H1 (cell line): ENCODE measurements at regions not wholly inside any gene's neighbourhood (a gene's known extent, or its start where the extent isn't known, plus 50 kb on each side); places are given as distances from the start of the nearest gene placed in this dataset.

Experiments
- CTCF ChIA-PET: fragments of 300-600 bp; sonication (Branson Sonifier 250); formaldehyde crosslinking; loops from one replicate; lab custom pipeline; 2021; ENCODE audit not compliant: partially characterized antibody; lab: Charles Lee
- POLR2A ChIA-PET: fragments of 300-600 bp; sonication (Branson Sonifier 250); formaldehyde crosslinking; loops from one replicate; lab custom pipeline; 2021; ENCODE audit warnings: inconsistent platforms; ENCODE audit not compliant: partially characterized antibody; lab: Charles Lee
- DNase-seq, 2 experiments: peaks; one replicate each; pipeline versions ENCODE4 v3.0.0 to v3.0.0-alpha.2; 2010 to 2022; ENCODE audit warnings: low spot score in 2 of 2, low read depth in 1 of 2, mixed read lengths in 1 of 2
- FAIRE-seq: peaks from 2 replicates; lab custom pipeline; 2011; peaks lifted over from hg19 to GRCh38; lab: Jason Lieb, UNC
- H2AFZ ChIP-seq: 2 replicates; pipeline ENCODE4 v1.8.1; 2012; ENCODE audit warnings: low read length, inconsistent platforms
- H2AK5ac ChIP-seq: 2 replicates; pipeline ENCODE4 v1.6.1; 2013; ENCODE audit warnings: low read depth, low read length
- H2BK120ac ChIP-seq: replicated peaks from 2 replicates; pipeline ENCODE3; 2013; ENCODE audit warnings: low read depth, low read length, inconsistent platforms
- H2BK12ac ChIP-seq: 2 replicates; pipeline ENCODE4 v1.6.1; 2013; ENCODE audit warnings: low read depth, low read length
- H2BK15ac ChIP-seq: 2 replicates; pipeline ENCODE4 v1.6.1; 2013; ENCODE audit warnings: low read length
- H2BK20ac ChIP-seq: 2 replicates; pipeline ENCODE4 v1.6.1; 2013; ENCODE audit warnings: low read length
- H2BK5ac ChIP-seq: 2 replicates; pipeline ENCODE4 v1.6.1; 2013; ENCODE audit warnings: low read depth, low read length
- H3K14ac ChIP-seq: 2 replicates; pipeline ENCODE4 v1.6.1; 2013; ENCODE audit warnings: inconsistent platforms; ENCODE audit not compliant: insufficient read length
- H3K18ac ChIP-seq: 2 replicates; pipeline ENCODE4 v1.6.1; 2013; ENCODE audit warnings: low read length; ENCODE audit errors: extremely low read depth
- H3K23ac ChIP-seq: 2 replicates; pipeline ENCODE4 v1.6.1; 2013; ENCODE audit warnings: inconsistent platforms; ENCODE audit not compliant: insufficient read length
- H3K23me2 ChIP-seq: 2 replicates; pipeline ENCODE4 v1.6.1; 2013; ENCODE audit warnings: low read depth, low read length
- H3K27ac ChIP-seq: 2 replicates; pipeline ENCODE4 v1.6.1; 2011; ENCODE audit warnings: low read depth, low read length, inconsistent platforms
- H3K27me3 ChIP-seq, 4 experiments: replicated peaks in 1 of 4; 1 replicate in 1 of 4; 2 replicates in 3 of 4; pipeline versions ENCODE4 v1.6.1 to v1.8.1; 2011 to 2013; ENCODE audit warnings: low read length in 3 of 4, mild to moderate bottlenecking in 3 of 4, inconsistent platforms in 2 of 4, mixed read lengths in 2 of 4, moderate library complexity in 1 of 4; ENCODE audit not compliant: control insufficient read depth in 3 of 4, insufficient read depth in 3 of 4; ENCODE audit errors: extremely low read depth in 1 of 4
- H3K36me3 ChIP-seq, 4 experiments: 2 replicates each; pipeline versions ENCODE4 v1.6.1 to v1.8.1; 2011 to 2013; ENCODE audit warnings: mild to moderate bottlenecking in 4 of 4, low read length in 3 of 4, moderate library complexity in 2 of 4, control low read depth in 1 of 4, inconsistent platforms in 1 of 4; ENCODE audit not compliant: insufficient read depth in 4 of 4, control insufficient read depth in 2 of 4
- H3K4ac ChIP-seq: replicated peaks from 2 replicates; pipeline ENCODE3; 2013; ENCODE audit warnings: low read length, low read depth, mixed read lengths, inconsistent platforms; ENCODE audit not compliant: insufficient read length
- H3K4me1 ChIP-seq, 4 experiments: replicated peaks in 1 of 4; 1 replicate in 1 of 4; 2 replicates in 3 of 4; pipeline versions ENCODE4 v1.6.1 to v1.8.1; 2011 to 2013; ENCODE audit warnings: low read length in 3 of 4, inconsistent platforms in 2 of 4, mixed read lengths in 1 of 4; ENCODE audit not compliant: insufficient read depth in 4 of 4, control insufficient read depth in 3 of 4
- H3K4me2 ChIP-seq, 2 experiments: 2 replicates each; pipeline versions ENCODE4 v1.6.1 to v1.8.1; 2011 to 2013; ENCODE audit warnings: low read depth in 2 of 2, low read length in 2 of 2, control low read depth in 1 of 2, inconsistent platforms in 1 of 2, mild to moderate bottlenecking in 1 of 2; ENCODE audit not compliant: insufficient read depth in 1 of 2
- H3K4me3 ChIP-seq, 4 experiments: fragments of 200-600, 300-600 bp in 1 of 4; sonication (generic), shearing (Covaris generic), sonication (Bioruptor Twin) in 1 of 4; 2 replicates each; pipeline versions ENCODE4 v1.5.1 to v1.8.1; 2011 to 2016; ENCODE audit warnings: low read length in 4 of 4, low read depth in 3 of 4, control low read depth in 2 of 4, inconsistent platforms in 2 of 4, mild to moderate bottlenecking in 2 of 4, mixed read lengths in 1 of 4, moderate library complexity in 1 of 4; ENCODE audit not compliant: insufficient read depth in 2 of 4; ENCODE audit errors: extremely low read depth in 1 of 4
- H3K56ac ChIP-seq: replicated peaks from 2 replicates; pipeline ENCODE3; 2013; ENCODE audit warnings: low read depth, mild to moderate bottlenecking, mixed read lengths, low read length, inconsistent platforms; ENCODE audit not compliant: insufficient read length
- H3K79me1 ChIP-seq: 2 replicates; pipeline ENCODE4 v1.6.1; 2013; ENCODE audit warnings: low read depth, low read length, control low read depth
- H3K79me2 ChIP-seq, 2 experiments: 2 replicates each; pipeline versions ENCODE4 v1.6.1 to v1.8.1; 2012 to 2013; ENCODE audit warnings: low read length in 2 of 2, mild to moderate bottlenecking in 2 of 2, inconsistent platforms in 1 of 2; ENCODE audit not compliant: insufficient read depth in 2 of 2, control insufficient read depth in 1 of 2
- H3K9ac ChIP-seq, 4 experiments: replicated peaks in 1 of 4; 1 replicate in 1 of 4; 2 replicates in 3 of 4; pipeline versions ENCODE4 v1.6.1 to v1.8.1; 2011 to 2013; ENCODE audit warnings: low read depth in 3 of 4, low read length in 3 of 4, control low read depth in 2 of 4, mild to moderate bottlenecking in 2 of 4, moderate library complexity in 2 of 4, inconsistent platforms in 1 of 4; ENCODE audit errors: extremely low read depth in 1 of 4
- H3K9me3 ChIP-seq, 2 experiments: 2 replicates each; pipeline versions ENCODE4 v1.6.1 to v1.8.1; 2012 to 2013; ENCODE audit warnings: mild to moderate bottlenecking in 2 of 2, moderate library complexity in 2 of 2, control low read depth in 1 of 2, inconsistent platforms in 1 of 2, low read depth in 1 of 2, low read length in 1 of 2, mixed read lengths in 1 of 2; ENCODE audit not compliant: insufficient read depth in 2 of 2
- H4K20me1 ChIP-seq, 2 experiments: replicated peaks in 1 of 2; 2 replicates each; pipeline versions ENCODE3 to v1.8.1; 2011 to 2013; ENCODE audit warnings: inconsistent platforms in 2 of 2, low read length in 2 of 2, mild to moderate bottlenecking in 1 of 2; ENCODE audit not compliant: insufficient read depth in 2 of 2, control insufficient read depth in 1 of 2
- H4K5ac ChIP-seq: 2 replicates; pipeline ENCODE4 v1.6.1; 2013; ENCODE audit warnings: low read length, low read depth, mixed read lengths, inconsistent platforms; ENCODE audit not compliant: insufficient read length
- H4K8ac ChIP-seq: 2 replicates; pipeline ENCODE4 v1.8.0; 2013; ENCODE audit warnings: mild to moderate bottlenecking, moderate library complexity, low read length, inconsistent platforms; ENCODE audit not compliant: insufficient read depth; ENCODE audit errors: extremely low read depth
- H4K91ac ChIP-seq: replicated peaks from 2 replicates; pipeline ENCODE3; 2013; ENCODE audit warnings: low read length, mixed read lengths, inconsistent platforms; ENCODE audit not compliant: insufficient read length
- CREB1 ChIP-seq: IDR thresholded peaks from 2 replicates; pipeline ENCODE4 v1.6.1; 2012; ENCODE audit warnings: inconsistent platforms
- EP300 ChIP-seq, 2 experiments: IDR thresholded peaks; 1 replicate in 1 of 2; 2 replicates in 1 of 2; pipeline ENCODE4 v1.6.1; 2011 to 2012; ENCODE audit warnings: low read depth in 2 of 2, low read length in 2 of 2, mild to moderate bottlenecking in 2 of 2, borderline replicate concordance in 1 of 2, inconsistent platforms in 1 of 2, moderate library complexity in 1 of 2
- MAX ChIP-seq: IDR thresholded peaks from 2 replicates; pipeline ENCODE4 v1.6.1; 2012; ENCODE audit warnings: inconsistent platforms
- NRF1 ChIP-seq: IDR thresholded peaks from 2 replicates; pipeline ENCODE4 v1.6.1; 2011; ENCODE audit warnings: mild to moderate bottlenecking, low read depth, low read length, improper control_type of control experiment
- SIN3A ChIP-seq, 2 experiments: IDR thresholded peaks in 1 of 2; conservative IDR thresholded peaks in 1 of 2; 2 replicates each; pipeline ENCODE4 v1.6.1; 2011 to 2012; ENCODE audit warnings: low read length in 2 of 2, improper control_type of control experiment in 1 of 2, low read depth in 1 of 2, mild to moderate bottlenecking in 1 of 2
- SP4 ChIP-seq: IDR thresholded peaks from 2 replicates; pipeline ENCODE4 v1.6.1; 2012; ENCODE audit warnings: low read length, inconsistent platforms
- TAF1 ChIP-seq: IDR thresholded peaks from 2 replicates; pipeline ENCODE4 v1.6.1; 2011; ENCODE audit warnings: mild to moderate bottlenecking, low read depth, low read length
- TAF7 ChIP-seq: optimal IDR thresholded peaks from 2 replicates; pipeline ENCODE3; 2011; ENCODE audit warnings: low read depth, mild to moderate bottlenecking, inconsistent platforms, low read length, moderate library complexity, borderline replicate concordance
- TBP ChIP-seq: IDR thresholded peaks from 2 replicates; pipeline ENCODE4 v1.6.1; 2011; ENCODE audit warnings: low read depth, low read length, improper control_type of control experiment
- WGBS, 2 experiments: shearing (Covaris generic) in 1 of 2; methylation state at CpG; one replicate each; pipeline versions ENCODE4 v1.1.6 to v1.1.7; 2013 to 2015; ENCODE audit warnings: low lambda C conversion rate in 2 of 2, mixed read lengths in 2 of 2, inconsistent platforms in 1 of 2, low coverage in 1 of 2, missing lambda C conversion rate in 1 of 2; ENCODE audit not compliant: insufficient replicate concordance in 2 of 2, insufficient coverage in 1 of 2, insufficient read length in 1 of 2; ENCODE audit errors: extremely low coverage in 1 of 2, missing lambda C conversion rate in 1 of 2; 5-methylcytosine and 5-hydroxymethylcytosine counted together

- 85% methylated on average over 2 of the region's 2 CpGs; no CpG with 5 or more reads in 1 of the 2 experiments for WGBS, 2 experiments
- Histone ChIP-seq H2BK12ac (no peak overlapping the region), H2AK5ac (no peak overlapping the region), H3K4me3 (no peak overlapping the region), H3K9me3 (no peaks in the 10 kb centered on the region), H3K56ac (no peak overlapping the region), H4K91ac (no peak overlapping the region), H3K18ac (no peak overlapping the region), H3K79me1 (no peaks in the 10 kb centered on the region), H2BK20ac (no peak overlapping the region), H3K36me3 (no peaks in the 10 kb centered on the region), H4K20me1 (no peaks in the 10 kb centered on the region), H3K9ac (no peak overlapping the region), H4K8ac (no peak overlapping the region), H3K23ac (no peak overlapping the region), H3K14ac (no peak overlapping the region), H3K4me1 (peaks cover 0 to 8% (median 0%) of the 10 kb centered on the region in 4 experiments; a peak in 3 of 7 replicates), H3K4ac (no peak overlapping the region), H2BK120ac (no peak overlapping the region), H3K27me3 (no peaks in the 10 kb centered on the region), H4K5ac (no peak overlapping the region), H3K23me2 (no peaks in the 10 kb centered on the region), H2AFZ (no peak overlapping the region), H3K4me2 (no peak overlapping the region), H2BK15ac (no peak overlapping the region), H2BK5ac (no peak overlapping the region), H3K79me2 (no peaks in the 10 kb centered on the region), H3K27ac (no peak overlapping the region)
- POLR2A ChIA-PET = no interaction called here
- CTCF ChIA-PET = no interaction called here
- FAIRE-seq (no peak), DNase-seq (no peak)
- TF ChIP-seq TAF1 = no peak
- no peak for TF ChIP-seq NRF1
- no peak for TF ChIP-seq EP300 (IDR thresholded peaks at IDR 0.05; ENCODE audit: borderline replicate concordance in 1 of 2, low read depth in 2 of 2, low read length in 2 of 2)
- no peak for TF ChIP-seq TBP
- no peak for TF ChIP-seq TAF7
- no peak for TF ChIP-seq SP4
- no peak for TF ChIP-seq MAX
- no peak for TF ChIP-seq CREB1
- TF ChIP-seq SIN3A (conservative IDR thresholded peaks at IDR 0.05 in 1 of 2, IDR thresholded peaks at IDR 0.05 in 1 of 2; ENCODE audit: low read depth in 1 of 2, low read length in 2 of 2) = no peak
Measured at GRCh38 chr9:16025627-16026026, 472.8 kb downstream of the CCDC171 start.
